ENCODE measurements at regions not wholly inside any gene's neighbourhood (a gene's known extent, or its start where the extent isn't known, plus 50 kb on each side); places are given as distances from the start of the nearest gene placed in this dataset.
"Not testable (repeated sequence)": the region's sequence is repeated elsewhere in the genome, so short reads cannot be mapped to it uniquely, and the experiment has no call there.

GRCh38 chr2:120540719-120541552 lies 194.7 kb upstream of the GLI2 start:
- DNase-seq: no peak

DNA sequence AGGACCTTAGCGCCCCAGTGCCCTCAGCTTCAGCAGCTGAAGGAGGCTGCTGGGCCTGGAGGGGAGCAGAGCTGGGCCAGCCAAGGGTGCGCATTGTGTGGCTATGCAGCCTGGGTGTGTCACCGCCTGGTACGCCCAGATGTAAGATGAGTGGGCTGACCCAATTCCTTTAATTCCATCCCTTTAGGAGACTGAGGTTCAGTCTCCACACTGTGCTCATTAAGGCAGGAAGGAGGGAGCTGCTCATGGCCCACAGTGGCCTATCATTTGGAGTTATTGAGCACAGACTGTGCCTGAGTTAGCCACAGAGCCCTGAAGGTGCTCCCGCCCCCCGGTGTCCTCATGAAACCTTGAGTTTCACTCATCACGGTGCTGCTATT lies 194.1 kb upstream of the GLI2 start:
- no peak for DNase-seq

- no peak for DNase-seq
Observed at GRCh38 chr2:120541972-120542670, 193.5 kb upstream of the GLI2 start.

GRCh38 chr2:120542911-120543527 lies 192.6 kb upstream of the GLI2 start:
- no peak for DNase-seq

GRCh38 chr2:120543899-120544298 lies 191.8 kb upstream of the GLI2 start:
- DNase-seq: no peak

DNA sequence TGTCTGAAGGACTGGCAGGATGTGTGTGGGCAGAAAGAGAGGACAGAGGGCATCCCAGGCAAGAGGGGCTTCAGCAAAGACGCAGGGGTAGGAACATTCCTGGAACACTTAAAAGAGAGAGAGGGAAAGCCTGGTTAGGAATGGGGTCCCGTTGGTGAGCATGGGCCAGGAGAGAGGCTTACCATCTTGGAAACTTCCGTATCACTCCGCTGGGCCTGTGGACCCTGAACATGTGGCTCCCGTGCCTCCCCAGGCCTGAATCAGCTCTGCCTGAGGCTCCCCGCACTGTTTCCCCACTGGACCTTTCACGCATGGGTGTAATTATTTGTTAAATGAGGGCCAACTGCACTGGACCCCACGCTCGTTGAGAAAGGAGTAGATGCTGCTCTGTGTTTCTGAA lies 191.1 kb upstream of the GLI2 start:
- no peak for DNase-seq

DNA sequence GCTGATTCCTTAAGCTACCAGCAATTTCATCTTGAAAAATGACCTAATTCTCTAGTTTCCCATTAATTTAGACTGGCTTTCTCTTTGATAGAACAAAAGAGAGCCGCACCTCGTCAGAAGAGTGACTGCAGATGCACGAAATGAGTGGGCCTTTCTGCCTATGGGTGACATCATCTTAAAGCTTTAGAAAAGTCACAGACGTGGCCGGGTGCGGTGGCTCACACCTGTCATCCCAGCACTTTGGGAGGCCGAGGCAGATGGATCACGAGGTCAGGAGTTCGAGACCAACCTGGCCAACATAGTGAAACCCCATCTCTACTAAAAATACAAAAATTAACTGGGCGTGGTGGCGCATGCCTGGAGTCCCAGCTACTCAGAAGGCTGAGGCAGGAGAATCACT lies 190.7 kb upstream of the GLI2 start:
- DNase-seq: not testable (repeated sequence)

- no peak for DNase-seq
Observed at GRCh38 chr2:120545521-120546047, 190.1 kb upstream of the GLI2 start.

- DNase-seq: no peak
Observed at GRCh38 chr2:120546048-120546864, 189.4 kb upstream of the GLI2 start.

- no peak for DNase-seq
Observed at GRCh38 chr2:120546865-120547390, 188.7 kb upstream of the GLI2 start.

DNA sequence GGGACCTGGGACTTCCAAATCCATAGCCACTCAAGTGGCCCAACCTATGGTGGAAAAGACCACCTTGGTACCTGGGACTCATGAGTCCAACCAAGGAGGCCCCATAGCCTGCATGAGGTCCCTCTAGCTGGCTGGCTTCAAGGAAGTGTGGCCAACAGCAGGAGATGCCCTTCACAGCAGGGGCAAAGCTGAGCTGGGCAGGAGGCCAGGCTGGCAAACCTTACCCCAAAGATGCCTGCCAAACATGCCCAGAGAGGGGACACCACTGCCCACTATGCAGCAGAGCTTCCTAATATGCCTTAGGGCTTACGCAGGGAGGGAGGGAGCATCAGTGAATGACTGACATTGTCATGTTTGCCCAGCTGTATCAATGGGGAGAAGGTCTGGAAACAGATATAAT lies 188.0 kb upstream of the GLI2 start:
- no peak for DNase-seq

DNA sequence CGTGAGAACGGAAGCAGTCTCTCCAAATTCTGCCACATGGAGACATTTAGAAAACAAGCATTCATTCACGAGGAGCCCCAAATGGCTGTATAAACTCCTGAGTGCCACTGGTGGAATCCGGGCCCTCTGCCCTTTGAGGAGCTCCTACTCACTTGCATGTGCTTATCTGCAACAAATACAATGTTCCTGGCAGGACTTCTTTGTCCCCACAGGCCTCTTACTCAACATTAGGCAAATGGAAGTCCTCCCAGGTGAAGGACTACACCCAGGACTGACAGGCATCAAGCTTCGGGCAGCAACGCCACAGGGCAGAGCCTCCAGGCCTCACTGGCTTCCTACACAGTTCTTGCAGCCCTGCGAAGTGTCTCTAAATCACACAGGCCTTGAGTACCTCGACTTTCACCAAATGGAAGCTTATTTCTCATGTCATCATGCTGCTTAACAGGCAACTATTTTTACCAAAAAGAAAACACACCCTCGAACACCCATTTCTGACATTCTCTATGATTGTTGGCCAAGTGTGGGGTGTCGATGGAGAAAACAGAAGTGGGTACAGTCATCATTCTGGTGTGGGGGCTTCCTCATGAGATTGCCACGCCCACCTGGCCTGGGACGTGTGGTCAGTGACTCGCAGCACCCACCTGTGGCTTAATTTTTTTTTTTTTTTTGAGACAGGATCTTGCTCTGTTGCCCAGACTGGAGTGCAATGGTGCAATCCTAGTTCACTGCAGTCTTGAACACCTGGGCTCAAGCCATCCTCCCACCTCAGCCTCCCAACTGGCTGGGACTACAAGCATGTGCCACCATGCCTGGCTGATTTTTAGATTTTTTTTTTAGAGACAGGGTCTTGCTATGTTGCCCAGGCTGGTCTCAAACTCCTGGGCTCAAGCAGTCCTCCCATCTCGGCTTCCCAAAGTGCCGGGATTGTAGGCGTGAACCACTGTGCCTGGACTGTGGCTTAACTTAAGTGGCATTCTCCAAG lies 186.8 kb upstream of the GLI2 start:
- no peak for DNase-seq

DNA sequence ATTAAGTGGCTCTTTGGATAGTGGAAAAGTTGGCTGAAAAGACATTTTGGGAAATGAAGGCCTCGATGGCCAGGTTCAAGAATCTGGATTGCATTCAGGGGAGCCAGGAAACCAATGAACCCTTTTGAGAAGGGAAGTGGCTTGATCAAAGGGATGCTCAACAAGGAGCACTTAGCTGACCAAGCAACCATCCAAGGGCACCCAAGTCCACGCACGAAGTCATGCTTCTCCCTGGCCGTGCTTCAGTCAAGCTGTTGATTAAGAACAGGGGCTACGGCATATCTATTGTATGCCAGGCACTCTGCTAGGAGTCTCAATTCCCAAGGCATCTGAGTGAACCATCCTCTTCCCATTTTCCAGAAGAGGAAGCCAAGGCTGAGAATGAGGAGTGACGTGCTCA lies 185.8 kb upstream of the GLI2 start:
- no peak for DNase-seq

- DNase-seq: no peak
Observed at GRCh38 chr2:120550282-120550681, 185.4 kb upstream of the GLI2 start.

- no peak for DNase-seq
Observed at GRCh38 chr2:120550893-120551446, 184.7 kb upstream of the GLI2 start.

DNA sequence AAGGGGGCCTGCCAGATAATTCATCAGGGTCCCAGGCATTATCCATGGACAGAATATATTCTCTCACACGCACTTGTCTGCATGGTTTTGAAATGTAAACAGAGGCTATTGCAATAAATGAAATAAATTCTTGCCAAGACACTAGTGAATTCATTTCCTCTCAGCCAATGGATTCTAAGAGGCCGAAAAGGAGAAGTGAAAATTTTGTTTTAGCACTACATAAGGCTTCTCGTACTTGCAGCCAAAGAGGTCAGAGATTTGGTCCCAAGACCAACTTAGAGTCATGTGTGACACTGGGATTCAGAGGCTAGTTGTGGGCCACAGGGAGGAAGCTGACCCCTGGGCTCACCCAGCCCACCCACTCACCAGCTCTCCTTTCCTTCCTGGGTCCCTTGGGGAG lies 184.1 kb upstream of the GLI2 start:
- no peak for DNase-seq

DNA sequence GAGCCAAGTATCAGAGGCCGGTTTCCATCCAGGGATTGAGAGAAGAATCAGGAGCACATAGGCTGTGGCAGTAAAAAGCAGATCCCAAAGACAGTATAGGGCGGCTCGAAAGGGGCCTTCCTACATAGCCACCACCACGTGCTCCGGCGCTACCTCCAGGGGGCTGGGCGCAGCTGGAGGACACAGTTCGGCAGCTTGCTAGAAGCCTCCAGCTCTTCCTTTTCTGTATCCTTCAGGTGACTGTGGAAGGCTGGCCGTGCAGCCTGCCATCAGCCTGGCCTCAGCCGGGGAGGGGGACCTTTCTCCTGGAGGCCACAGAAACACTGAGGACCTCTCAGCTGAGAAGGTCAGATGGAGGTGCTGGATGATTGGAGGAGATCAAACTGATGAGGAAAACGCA lies 183.6 kb upstream of the GLI2 start:
- no peak for DNase-seq

DNA sequence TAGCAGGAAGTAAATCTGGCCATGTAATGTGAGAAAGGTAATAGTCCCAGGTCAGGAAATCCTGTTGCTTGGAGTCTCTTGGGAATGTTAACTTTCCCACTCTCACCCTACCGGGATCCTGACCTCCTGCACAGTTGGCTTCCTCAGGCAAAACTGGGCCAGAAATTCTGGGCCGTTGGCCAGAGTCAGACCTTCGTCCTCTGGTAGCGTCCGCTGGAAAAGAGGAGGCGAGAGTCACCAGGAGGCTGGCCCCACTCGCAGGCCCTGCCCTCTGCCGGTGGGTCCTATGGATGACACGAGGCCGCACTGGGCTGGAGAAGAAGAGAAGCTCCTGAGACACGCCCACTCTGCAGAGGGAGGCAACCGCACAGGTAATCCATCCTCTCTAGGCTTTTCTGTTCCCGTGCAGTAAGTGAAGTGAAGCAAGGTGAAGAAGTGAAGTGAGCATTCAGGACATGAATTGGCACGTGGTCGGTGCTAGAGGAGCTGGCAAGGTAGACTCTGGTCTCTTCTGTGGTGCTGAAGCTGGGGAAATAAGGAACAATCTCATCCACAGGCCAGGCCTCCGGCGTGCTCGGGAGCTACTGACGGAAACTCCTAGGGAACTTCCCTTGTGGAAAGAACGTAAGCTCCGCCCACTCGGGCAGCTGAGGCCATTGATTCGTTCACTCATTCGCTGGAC lies 182.7 kb upstream of the GLI2 start:
- DNase-seq: no peak

DNA sequence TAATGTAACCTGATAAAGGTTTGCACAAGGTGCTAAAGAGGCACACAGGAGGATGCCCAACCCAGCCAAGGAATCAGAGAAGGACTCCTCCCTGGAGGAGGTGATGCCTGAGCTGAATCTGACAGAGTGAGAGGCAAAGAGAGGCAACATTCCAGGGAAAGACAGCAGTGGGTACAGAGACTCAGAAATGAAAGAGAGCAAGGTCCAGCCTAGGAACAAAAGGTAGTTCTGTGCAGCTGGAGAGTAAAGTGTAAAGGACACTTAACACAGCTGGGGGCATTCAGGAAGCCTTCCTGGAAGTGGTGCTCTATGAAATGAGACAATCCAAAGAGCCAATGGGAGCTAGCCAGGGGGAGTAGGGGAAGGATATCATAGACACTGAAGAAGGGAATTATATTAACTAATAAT lies 181.0 kb upstream of the GLI2 start:
- DNase-seq: no peak

- DNase-seq: no peak
Observed at GRCh38 chr2:120555092-120555491, 180.6 kb upstream of the GLI2 start.
